ENCODE measurements at regions not wholly inside any gene's neighbourhood (a gene's known extent, or its start where the extent isn't known, plus 50 kb on each side); places are given as distances from the start of the nearest gene placed in this dataset.

- no peak for TF ChIP-seq CTCF (IDR thresholded peaks at IDR 0.05)
- H3K9me3 ChIP-seq, result no peaks in the 10 kb centered on the region
- H3K36me3 ChIP-seq, result no peaks in the 10 kb centered on the region
- no peak overlapping the region for H3K27ac ChIP-seq
- H3K4me1 ChIP-seq (ENCODE audit: control insufficient read depth in 1 of 2, insufficient read depth in 1 of 2, low read depth in 1 of 2, low read length in 1 of 2), result no peaks in the 10 kb centered on the region
- no peak overlapping the region for H3K4me3 ChIP-seq (ENCODE audit: low read depth in 1 of 2, low read length in 1 of 2)
- H3K27me3 ChIP-seq, result peaks cover 7% of the 10 kb centered on the region
Measured at GRCh38 chr10:121213437-121213836, 362.3 kb downstream of the WDR11 start.

- no peak for TF ChIP-seq CTCF (IDR thresholded peaks at IDR 0.05)
Measured at GRCh38 chr10:121216295-121216694, 365.1 kb downstream of the WDR11 start.

GRCh38 chr10:121216721-121217181 is 365.6 kb downstream of the WDR11 start:
- H3K36me3 ChIP-seq, result no peaks in the 10 kb centered on the region
- H3K9me3 ChIP-seq, result no peaks in the 10 kb centered on the region
- no peaks in the 10 kb centered on the region for H3K4me1 ChIP-seq (ENCODE audit: control insufficient read depth in 1 of 2, insufficient read depth in 1 of 2, low read depth in 1 of 2, low read length in 1 of 2)
- H3K27me3 ChIP-seq, result peaks cover 16% of the 10 kb centered on the region
- H3K27ac ChIP-seq, result no peak overlapping the region
- TF ChIP-seq CTCF (IDR thresholded peaks at IDR 0.05), result no peak
- H3K4me3 ChIP-seq (ENCODE audit: low read depth in 1 of 2, low read length in 1 of 2), result no peak overlapping the region

More at GRCh38 chr10:121216295-121216694, 365.1 kb downstream of the WDR11 start:
- no peaks in the 10 kb centered on the region for H3K36me3 ChIP-seq
- no peak overlapping the region for H3K4me3 ChIP-seq (ENCODE audit: low read depth in 1 of 2, low read length in 1 of 2)
- no peak overlapping the region for H3K27ac ChIP-seq
- H3K4me1 ChIP-seq (ENCODE audit: control insufficient read depth in 1 of 2, insufficient read depth in 1 of 2, low read depth in 1 of 2, low read length in 1 of 2), result no peaks in the 10 kb centered on the region
- peaks cover 16% of the 10 kb centered on the region for H3K27me3 ChIP-seq
- no peaks in the 10 kb centered on the region for H3K9me3 ChIP-seq

- H3K4me1 ChIP-seq (ENCODE audit: control insufficient read depth in 1 of 2, insufficient read depth in 1 of 2, low read depth in 1 of 2, low read length in 1 of 2), result no peaks in the 10 kb centered on the region
- no peak overlapping the region for H3K4me3 ChIP-seq (ENCODE audit: low read depth in 1 of 2, low read length in 1 of 2)
- H3K27ac ChIP-seq, result no peak overlapping the region
- TF ChIP-seq CTCF (IDR thresholded peaks at IDR 0.05), result no peak
- H3K36me3 ChIP-seq, result no peaks in the 10 kb centered on the region
- H3K27me3 ChIP-seq, result peaks cover 16% of the 10 kb centered on the region
- no peaks in the 10 kb centered on the region for H3K9me3 ChIP-seq
Measured at GRCh38 chr10:121217331-121217730, 366.2 kb downstream of the WDR11 start.

- Histone ChIP-seq H3K36me3 (no peaks in the 10 kb centered on the region), H3K27ac (no peak overlapping the region), H3K4me3 (ENCODE audit: low read depth in 1 of 2, low read length in 1 of 2) (no peak overlapping the region), H3K27me3 (peaks cover 19% of the 10 kb centered on the region), H3K4me1 (ENCODE audit: control insufficient read depth in 1 of 2, insufficient read depth in 1 of 2, low read depth in 1 of 2, low read length in 1 of 2) (no peaks in the 10 kb centered on the region), H3K9me3 (no peaks in the 10 kb centered on the region)
- no peak for TF ChIP-seq CTCF (IDR thresholded peaks at IDR 0.05)
Measured at GRCh38 chr10:121221072-121221471, 369.9 kb downstream of the WDR11 start.

GRCh38 chr10:121221991-121222390 is 370.8 kb downstream of the WDR11 start:
- Histone ChIP-seq H3K36me3 (no peaks in the 10 kb centered on the region), H3K27me3 (peaks cover 19% of the 10 kb centered on the region), H3K9me3 (no peaks in the 10 kb centered on the region), H3K27ac (no peak overlapping the region), H3K4me3 (ENCODE audit: low read depth in 1 of 2, low read length in 1 of 2) (no peak overlapping the region), H3K4me1 (ENCODE audit: control insufficient read depth in 1 of 2, insufficient read depth in 1 of 2, low read depth in 1 of 2, low read length in 1 of 2) (no peaks in the 10 kb centered on the region)
- TF ChIP-seq CTCF (IDR thresholded peaks at IDR 0.05), result no peak

All from neutrophil (primary cell).